ENCODE measurements at regions not wholly inside any gene's neighbourhood (a gene's known extent, or its start where the extent isn't known, plus 50 kb on each side); places are given as distances from the start of the nearest gene placed in this dataset.
A peak's percentile ranks its signal among the peaks of the same experiment; 100 is the strongest.
"Not testable (repeated sequence)": the region's sequence is repeated elsewhere in the genome, so short reads cannot be mapped to it uniquely, and the experiment has no call there.

DNA sequence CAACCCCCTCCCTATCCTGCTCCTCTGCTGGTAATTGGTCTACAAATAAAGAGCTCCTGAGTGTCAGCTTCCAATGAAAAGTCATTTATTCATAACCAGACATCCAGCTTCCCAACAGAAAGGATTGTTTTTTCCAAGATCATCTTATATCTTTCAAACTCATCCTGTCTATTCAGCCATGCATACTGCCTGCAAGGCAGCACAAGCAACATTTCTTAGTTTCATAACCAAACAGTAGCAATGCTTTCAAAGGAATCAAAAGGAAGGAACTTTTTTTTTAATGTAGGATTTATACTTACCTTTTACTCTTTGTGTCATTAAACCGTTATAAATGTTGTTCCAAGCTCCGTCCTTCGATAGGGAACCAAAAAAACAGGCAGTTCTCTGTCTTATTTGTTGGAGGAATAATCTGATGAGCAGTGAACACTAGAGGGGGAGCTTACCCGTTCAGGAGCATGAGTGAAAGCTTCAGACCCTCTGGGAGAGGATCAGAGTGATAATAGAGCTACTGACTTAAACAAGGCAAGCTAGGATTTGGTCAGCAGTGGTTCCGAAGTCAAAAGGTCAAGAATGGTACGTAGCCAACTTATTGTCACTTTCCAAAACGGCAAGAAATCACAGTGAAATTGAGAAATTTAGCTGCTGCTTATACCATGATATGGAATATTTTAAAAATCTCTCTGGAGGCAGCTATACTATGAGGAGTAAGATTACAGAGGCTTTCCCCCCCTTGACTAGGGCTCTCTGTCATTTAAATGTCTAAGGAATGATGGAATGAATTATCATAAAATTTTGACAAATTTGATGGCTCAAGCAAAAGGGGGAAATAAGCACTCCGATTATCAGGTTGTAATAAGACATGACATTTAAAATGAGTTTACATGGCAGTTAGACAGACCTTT, 892.9 kb downstream of the NR2F1-AS1 start:
- peak in 1 of 14 donors; percentile 12 for DNase-seq

DNA sequence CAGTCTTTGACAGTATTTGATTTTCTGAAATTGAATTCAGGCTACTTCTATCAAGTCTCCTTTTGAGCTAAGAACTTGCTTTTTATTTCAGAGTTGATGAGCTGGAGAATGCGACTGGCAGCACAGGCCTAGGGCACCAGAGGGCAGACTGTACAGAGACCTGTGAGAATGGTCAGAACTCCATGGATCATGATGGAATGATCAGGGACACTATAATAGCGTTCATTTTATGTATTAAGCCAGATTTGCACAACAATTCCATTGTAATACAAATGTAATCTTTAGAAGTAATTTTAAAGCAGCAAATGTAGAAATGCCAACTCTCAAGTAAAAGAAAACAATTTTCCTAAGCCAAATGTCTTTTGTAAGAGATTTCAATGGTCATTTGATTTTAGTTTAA, 902.4 kb downstream of the NR2F1-AS1 start:
- DNase-seq, result peak in 2 of 14 donors; percentile 1

DNA sequence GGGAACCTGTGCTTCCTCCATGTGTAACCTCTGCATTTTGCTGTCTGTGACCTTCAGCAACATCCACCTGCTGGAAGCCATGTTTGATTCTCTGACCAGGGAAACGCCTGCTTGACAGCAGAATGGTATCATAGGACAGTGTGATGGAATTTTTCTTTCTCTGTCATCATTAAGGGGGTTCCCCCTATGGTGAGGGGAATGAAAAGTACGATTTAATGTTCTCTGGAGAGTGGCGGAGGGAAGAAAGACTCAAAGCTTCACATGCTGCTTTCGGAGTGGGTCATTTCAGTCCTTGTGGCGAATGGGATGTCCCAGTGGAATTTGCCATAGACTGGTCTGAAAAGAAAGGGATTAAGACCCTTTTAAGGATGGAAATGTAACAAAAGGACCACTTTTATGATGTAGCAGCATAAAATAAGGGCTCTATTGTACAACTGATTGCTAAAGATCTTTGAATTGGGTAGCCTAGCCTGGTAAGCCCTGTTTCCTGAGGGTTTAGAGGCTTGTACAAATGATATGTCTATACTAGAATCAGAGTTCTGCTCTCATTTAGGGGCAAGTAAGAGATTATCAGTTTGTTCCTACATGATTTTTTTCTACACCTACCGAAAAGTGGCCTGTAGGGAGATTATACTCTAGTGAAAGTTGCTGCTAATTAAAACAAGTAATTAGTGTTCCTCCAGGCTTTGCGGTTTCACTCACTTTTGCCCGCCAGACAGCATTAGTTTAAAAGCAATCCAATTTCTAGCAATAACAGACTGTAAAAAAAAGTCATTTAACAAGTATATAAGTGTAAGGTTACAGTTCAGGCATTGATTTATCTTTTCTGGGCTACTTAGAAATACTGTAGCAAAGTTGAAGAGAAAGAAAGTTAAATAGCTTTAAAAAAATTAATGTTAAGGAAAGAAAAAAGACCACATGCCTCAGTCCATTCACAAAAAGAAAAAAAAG, 904.5 kb downstream of the NR2F1-AS1 start:
- DNase-seq, result no peak

DNA sequence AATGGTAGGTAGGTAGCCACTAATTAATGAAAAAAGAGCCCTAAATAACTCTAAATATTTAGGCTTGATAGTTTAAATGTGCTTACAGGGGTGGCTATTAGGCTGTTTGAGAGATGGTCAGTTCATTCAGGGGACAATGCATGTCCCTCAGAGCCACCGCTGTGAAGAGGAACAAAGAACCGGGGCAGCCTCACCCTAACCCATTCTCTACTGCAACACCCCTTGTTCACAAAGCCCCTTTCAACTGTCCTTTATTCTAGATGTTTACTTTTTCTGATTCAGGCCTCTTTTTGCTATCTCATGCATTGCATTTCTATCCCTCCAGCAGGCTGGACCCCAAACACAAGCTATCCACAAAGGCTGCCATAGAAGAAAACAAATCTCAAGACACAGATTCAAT, 906.7 kb downstream of the NR2F1-AS1 start:
- no peak for DNase-seq

DNA sequence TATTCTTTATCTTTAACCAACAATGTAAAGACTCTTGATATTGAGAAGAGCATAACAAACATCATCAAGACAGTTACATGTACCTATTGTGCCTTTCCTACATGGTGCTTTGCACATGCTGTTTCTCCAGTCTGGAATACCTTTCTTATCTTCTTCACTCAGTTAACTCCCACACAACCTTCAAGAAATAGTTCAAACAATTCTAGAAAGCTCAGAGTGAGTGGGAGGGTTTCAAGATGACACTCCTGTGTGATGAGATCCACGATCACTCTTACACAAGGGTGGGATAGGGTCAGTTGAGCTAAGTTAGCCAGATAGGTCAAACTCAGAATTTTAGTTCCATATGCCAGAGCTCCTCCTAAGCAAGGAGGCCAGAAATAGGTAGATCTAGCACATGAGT, 915.5 kb downstream of the NR2F1-AS1 start:
- no peak for DNase-seq

DNA sequence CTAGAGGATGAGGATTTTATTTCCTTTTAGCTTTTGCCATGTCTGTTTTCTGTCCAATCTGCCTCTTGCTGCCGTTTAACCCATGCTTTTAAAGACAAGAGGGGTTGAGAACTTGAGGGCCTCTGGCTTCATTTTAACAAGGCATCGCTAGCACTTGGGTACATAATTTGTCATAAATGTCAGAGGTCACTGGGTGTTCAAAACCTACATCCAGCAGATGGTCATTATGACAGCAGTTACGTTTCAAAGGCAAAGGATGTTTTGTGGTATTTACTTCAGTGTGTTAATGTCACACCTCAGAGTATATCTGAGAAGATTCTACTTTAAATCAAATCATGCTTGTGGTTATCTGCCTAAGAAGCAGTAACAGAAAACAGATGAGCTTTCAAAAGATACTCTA, 918.3 kb downstream of the NR2F1-AS1 start:
- no peak for DNase-seq

DNA sequence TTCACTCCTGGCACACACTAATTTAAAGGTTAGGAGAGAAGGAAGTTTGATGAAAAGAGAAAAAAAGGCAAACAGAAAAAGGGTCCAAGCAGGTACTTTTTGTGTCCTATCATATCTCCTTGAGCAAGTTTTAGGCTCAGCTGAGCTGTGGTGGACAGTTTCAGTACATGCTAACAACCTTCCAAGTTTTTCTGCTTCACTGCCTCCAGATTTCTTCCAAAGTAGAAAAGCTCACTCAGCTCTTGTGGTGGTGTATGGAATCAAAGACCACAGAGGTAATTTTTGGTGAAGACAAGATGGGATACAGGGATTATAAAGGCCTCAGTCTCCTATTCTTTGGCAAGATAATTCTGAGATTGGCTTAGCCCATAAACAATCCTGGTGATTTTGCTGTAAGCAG, 921.8 kb downstream of the NR2F1-AS1 start:
- DNase-seq, result no peak

DNA sequence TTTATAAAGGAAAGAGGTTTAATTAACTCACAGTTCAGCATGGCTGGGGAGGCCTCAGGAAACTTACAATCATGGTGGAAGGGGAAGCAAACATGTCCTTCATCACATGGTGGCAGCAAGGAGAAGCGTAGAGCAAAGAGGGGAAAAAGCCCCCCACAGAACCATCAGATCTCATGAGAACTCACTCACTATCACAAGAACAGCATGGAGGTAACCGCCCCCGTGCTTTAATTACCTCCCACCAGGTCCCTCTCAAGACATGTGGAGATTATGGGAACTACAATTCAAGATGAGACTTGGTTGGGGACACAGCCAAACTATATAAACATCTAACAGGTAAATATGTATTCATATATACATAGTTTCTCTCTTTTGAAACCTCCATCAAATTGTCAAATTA, 926.4 kb downstream of the NR2F1-AS1 start:
- DNase-seq, result not testable (repeated sequence)

DNA sequence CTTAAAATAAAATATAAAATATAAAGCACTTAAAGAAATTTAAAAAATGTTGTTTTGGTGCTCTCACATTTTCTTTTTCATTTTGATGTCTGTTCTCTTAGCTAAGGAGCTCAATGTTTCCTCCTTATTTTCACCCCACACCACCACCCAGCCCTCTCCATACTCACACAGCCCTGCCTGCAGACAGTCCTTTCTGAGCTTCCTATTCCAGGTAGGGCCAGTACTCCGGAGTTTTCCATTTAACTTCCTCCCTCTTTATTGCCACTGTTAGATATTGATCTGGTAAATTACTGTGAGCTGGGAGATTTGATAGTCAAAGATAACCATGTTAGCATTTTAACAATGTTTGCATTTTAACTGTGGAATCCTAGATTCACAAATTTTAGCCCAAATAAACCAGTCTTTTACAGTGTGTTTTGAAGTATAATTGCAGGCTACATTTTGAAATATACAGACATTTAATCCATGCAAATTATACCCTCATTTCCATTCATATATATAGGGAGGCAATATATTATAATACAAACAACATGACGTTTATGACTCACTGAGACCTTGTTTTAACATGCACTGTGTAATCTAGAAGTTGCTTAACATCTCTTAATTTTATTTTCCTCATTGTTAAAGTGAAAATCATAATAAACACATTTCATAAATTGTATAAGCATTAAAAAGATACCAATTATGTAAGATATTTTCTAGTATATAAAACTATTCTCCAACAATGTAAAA, 927.1 kb downstream of the NR2F1-AS1 start:
- DNase-seq, result no peak

DNA sequence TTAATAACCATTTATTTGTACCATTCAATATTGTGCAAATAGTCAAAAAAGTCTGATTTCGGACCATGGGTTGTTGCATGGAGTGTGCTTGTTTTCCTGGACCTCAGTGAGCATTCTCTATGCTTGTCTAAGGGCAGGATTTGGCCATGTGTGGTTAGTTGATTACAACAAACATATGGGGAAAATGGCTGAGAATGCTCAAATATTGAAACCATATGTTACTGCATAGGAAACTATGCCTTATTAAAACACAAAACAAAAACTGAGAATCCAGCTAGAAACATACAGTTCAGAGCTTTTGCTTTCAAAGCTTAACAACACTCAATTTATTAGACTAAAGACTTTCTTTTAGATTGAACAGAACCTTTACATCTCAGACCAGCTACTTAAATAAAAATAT, 928.3 kb downstream of the NR2F1-AS1 start:
- DNase-seq, result no peak

DNA sequence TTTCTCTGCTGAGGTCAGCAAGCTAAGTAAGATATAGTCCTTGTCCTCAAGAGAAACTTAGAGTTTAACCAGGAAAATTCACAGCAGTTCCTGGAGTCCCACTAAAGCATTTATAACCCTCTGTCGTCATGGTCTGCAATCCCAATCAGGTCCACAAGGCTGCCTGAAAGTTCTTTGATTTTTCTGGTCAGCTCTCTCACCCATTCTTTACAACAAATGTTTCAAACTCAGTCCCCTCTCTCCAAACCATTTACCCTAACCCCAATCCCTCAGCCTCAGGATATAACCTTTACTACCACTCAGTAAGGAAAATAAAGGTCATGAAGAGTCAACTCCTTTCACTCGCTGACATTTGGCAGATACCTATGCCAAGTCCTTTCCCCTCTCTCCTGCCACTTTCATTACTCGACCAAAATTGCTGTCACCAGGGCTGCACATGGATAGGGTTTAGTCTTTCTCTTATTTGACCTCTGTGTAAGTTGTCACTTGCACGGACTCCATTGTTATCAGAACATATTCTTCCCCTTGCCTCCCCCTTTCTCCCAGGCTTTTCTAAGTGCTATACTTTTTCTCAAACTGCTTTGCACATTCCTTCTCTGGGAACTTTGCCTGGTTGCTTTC, 936.6 kb downstream of the NR2F1-AS1 start:
- DNase-seq, result no peak

DNA sequence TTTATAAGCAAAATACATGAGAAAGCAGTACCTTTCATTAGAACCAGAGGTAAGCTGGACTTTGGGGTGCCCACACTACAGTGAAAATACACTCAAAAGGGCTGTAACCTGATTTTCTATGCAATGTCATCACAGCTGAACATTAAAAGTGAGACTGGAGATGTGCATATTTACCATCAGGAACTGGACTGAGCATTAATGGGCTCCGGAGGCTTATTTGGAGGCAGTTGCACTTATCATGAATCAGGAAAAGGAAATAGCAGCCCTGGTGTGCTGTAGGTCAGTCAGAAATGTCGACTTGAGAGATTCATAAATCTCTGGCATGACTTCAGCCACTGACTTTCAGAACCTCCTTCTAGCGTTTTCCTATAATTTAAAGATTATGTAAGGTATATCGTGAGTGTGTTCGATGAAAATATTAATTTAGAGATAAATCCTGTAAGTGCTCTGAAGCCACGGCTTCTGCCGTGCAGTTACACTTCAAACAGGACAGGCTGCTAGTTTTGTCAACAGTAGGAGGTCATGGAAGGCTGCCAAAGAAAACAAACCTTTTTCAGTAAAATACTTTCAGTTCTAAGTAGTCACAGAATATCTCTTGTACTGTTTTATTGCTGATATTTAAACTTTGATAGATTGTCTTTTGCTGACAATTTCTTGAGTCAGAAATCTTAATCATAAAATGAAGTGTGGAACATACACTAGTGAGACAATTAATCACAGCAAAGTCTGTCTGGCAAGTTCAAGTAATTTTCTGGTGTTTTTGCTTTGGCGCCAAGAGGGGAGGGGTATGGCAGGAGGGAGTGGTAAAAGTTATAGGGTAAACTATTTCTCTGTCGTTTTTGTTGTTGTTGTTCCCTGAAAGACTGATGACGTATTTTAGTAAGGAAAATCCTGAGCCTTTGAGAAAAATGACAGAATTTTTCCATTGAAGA, 939.7 kb downstream of the NR2F1-AS1 start:
- no peak for DNase-seq

DNA sequence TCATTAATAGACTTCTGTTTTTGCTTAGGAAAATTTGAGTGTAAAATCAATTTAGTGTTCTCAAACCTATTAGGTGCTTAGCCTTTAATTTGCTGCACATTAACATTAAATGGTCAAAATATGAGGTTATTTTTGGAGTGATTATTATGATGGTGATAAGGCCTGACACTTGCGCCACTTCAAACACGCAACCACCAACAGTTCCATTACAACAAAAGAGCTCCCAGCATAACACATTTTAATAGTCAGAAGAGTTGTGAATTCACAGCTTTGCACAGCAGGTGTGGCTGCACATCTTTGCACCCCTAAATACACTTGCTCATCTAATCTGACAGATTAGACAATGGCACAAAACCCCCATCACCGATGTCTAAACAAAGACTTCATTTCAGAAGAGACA, 940.7 kb downstream of the NR2F1-AS1 start:
- no peak for DNase-seq

DNA sequence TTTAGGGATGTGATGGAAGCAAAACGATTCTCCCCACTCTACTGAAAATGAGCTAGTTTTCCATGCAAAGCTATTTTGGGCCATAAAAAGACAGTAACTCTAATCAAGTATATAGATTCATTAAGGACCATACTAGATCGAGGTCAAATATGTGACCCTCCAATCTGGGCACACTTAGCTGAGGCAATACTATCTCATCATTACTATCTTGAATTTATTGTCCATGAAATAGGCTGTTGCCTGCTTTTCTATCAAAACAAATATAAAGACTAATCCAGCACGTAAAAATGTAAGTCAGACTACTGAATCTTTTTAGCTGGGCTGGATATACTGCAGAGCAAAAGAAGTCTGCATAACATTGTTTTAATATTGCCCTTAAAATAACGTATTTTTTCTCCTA, 943.1 kb downstream of the NR2F1-AS1 start:
- DNase-seq, result no peak

DNA sequence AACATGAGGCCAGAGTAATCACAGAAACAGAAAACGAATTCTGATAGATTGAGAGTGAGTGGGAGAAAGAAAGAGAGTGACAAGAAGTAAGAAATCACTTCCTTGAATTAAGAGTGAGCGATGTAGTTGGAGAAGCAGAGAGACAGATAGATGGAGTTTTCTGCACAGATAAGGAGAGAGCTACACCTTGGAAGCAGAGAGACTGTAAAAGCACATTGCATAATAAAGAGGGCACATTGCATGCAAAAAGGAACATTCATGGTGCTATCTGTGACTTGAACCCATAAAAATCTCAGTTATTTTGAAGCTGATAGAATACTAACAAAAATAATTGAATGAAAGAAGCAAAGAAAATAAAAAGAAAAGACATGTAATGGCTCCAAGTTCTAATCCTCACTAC, 943.8 kb downstream of the NR2F1-AS1 start:
- no peak for DNase-seq

DNA sequence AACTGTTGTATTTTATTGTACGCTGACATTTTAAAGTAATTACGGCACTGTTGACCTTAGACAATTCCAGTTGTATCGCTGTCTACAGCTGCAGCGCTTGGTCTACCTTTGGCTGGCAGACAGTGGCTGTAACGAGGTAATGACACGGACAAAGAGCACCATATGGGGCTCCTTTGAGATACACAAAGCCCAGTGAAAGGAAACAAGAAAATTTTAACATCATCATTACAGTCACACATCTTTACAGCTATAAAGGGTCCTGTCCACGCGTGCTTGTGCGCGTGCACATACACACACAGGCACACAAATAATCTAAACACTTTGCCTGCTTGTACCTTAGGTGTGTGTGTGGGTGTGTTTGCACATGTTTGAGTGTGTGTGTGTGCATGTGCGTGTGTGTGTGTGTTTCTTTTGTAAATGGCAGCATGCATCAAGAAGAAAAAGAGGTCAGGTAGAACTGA, 946.0 kb downstream of the NR2F1-AS1 start:
- DNase-seq, result no peak

DNA sequence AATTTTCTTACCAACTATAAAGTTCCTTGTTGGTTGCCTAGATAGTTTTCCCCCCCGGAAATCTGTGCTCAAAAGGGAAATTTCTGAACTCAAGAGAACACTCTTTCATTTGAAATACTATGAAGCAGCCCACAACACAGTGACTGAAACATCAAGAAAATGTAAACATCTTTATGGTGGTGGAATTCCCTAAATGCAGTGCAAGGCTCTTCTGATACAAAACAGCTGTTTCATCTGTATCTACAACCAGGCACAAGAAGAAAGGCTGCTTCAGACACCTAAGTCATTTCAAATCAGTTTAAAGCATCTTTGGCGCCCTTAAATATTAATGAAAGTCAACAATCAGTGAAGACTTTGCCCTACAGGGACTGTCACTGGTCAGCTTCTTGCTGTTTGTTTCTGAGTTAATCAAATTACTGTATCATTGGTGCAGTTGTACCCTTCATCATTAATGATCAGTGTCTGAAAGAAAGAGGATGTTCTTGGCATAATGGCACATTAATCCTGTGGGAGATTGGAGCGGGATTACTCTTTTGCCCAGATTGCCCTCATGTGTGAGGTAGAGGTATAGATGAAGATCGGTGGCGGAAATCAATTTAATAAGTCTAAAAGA, 947.0 kb downstream of the NR2F1-AS1 start:
- no peak for DNase-seq

DNA sequence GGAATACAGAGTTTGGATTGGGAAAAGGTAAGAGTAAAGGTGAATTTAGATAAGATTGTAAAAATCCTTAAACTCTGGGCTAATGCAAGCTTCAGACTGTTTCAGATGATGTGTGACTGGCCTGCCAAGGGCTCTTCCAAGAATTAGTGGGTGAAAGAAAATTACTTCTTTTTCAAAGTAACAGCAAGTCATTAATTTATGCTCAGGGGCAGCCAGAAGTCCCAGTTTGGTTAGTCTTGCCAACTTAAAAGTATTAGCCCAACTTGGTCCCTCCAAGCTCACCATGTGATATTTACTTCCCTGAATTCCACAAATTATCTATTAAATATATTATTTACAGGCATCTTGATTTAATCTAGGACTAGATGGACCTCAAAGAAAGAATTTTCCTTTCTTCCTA, 947.8 kb downstream of the NR2F1-AS1 start:
- no peak for DNase-seq

DNA sequence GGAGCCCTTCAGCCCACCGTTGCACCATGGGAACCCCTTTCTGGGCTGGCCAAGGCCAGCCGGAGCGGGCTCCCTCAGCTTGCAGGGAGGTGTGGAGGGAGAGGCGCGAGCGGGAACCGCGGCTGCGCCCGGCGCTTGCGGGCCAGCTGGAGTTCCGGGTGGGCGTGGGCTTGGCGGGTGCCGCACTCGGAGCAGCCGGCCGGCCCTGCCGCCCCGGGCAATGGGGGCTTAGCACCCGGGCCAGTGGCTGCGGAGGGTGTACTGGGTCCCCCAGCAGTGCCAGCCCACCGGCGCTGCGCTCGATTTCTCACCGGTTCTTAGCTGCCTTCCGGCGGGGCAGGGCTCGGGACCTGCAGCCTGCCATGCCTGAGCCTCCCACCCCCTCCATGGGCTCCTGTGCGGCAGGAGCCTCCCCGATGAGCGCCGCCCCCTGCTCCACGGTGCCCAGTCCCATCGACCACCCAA, 949.8 kb downstream of the NR2F1-AS1 start:
- not testable (repeated sequence) for DNase-seq

DNA sequence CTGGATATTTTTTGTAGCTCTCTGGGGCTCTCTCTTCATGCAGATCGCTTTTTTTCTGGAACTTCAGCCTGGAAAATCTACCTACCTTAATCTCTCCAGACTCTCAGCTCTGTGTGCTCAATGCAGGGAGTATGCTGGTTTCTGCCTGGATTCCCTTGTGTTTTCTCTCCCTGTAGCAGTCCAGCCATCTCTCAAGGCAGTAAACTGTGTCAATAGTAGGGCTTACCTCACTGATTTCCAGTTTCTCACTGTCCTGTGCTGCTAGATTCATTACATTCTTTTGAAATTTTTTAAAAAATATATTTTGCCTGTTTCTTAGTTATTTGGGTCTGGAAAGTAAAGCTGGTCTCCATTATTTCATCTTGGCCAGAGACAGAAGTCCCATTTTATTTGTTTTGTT, 951.4 kb downstream of the NR2F1-AS1 start:
- DNase-seq, result no peak

Measured in C1 segment of cervical spinal cord (tissue), 14 donors.